ENCODE measurements at regions not wholly inside any gene's neighbourhood (a gene's known extent, or its start where the extent isn't known, plus 50 kb on each side); places are given as distances from the start of the nearest gene placed in this dataset.
"Not testable (repeated sequence)": the region's sequence is repeated elsewhere in the genome, so short reads cannot be mapped to it uniquely, and the experiment has no call there.

- no peak overlapping the region for H3K4me3 ChIP-seq (ENCODE audit: low read length)
- no peak for TF ChIP-seq CTCF (conservative IDR thresholded peaks at IDR 0.05; ENCODE audit: low read length)
- DNase-seq (ENCODE audit: low read depth) = no peak
Measured at GRCh38 chr6:167235005-167235404, 56.1 kb upstream of the UNC93A start.

GRCh38 chr6:167235421-167236238 is 55.5 kb upstream of the UNC93A start:
- TF ChIP-seq CTCF (conservative IDR thresholded peaks at IDR 0.05; ENCODE audit: low read length) = no peak
- no peak for DNase-seq (ENCODE audit: low read depth)
- H3K4me3 ChIP-seq (ENCODE audit: low read length) = no peak overlapping the region

GRCh38 chr6:167236239-167236571 is 54.9 kb upstream of the UNC93A start:
- no peak for DNase-seq (ENCODE audit: low read depth)
- H3K4me3 ChIP-seq (ENCODE audit: low read length) = no peak overlapping the region
- TF ChIP-seq CTCF (conservative IDR thresholded peaks at IDR 0.05; ENCODE audit: low read length) = no peak

GRCh38 chr6:167237438-167238145 is 53.5 kb upstream of the UNC93A start:
- DNase-seq (ENCODE audit: low read depth) = no peak
- H3K4me3 ChIP-seq (ENCODE audit: low read length) = no peak overlapping the region
- TF ChIP-seq CTCF (conservative IDR thresholded peaks at IDR 0.05; ENCODE audit: low read length) = no peak

- TF ChIP-seq CTCF (conservative IDR thresholded peaks at IDR 0.05; ENCODE audit: low read length) = no peak
- no peak for DNase-seq (ENCODE audit: low read depth)
- H3K4me3 ChIP-seq (ENCODE audit: low read length) = no peak overlapping the region
Measured at GRCh38 chr6:167238146-167238693, 52.9 kb upstream of the UNC93A start.

- no peak for DNase-seq (ENCODE audit: low read depth)
Measured at GRCh38 chr6:167238694-167239467, 52.2 kb upstream of the UNC93A start.

GRCh38 chr6:167239470-167239869 is 51.6 kb upstream of the UNC93A start:
- DNase-seq (ENCODE audit: low read depth); H3K4me3 ChIP-seq (ENCODE audit: low read length): not testable (repeated sequence)

More at GRCh38 chr6:167238694-167239467, 52.2 kb upstream of the UNC93A start:
- H3K4me3 ChIP-seq (ENCODE audit: low read length) = no peak overlapping the region
- no peak for TF ChIP-seq CTCF (conservative IDR thresholded peaks at IDR 0.05; ENCODE audit: low read length)
